ENCODE measurements at regions not wholly inside any gene's neighbourhood (a gene's known extent, or its start where the extent isn't known, plus 50 kb on each side); places are given as distances from the start of the nearest gene placed in this dataset.

DNA sequence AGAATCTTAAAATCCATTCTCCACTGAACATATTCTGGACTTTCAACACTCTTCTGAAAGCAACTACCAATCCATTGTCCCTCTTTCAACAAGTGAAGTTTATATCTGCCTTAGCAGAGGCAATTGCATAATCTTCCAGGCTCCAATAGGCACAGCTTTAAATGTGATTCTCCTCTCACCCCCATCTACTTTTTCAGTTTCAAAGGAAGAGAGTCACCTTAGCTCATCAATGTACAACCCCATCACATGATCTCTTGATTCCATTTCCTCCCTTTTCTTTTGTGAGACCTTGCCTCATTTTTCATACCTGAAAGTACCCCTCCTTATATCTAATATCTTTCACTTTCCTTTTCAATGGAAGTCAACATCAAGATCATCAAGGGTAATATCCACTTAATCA lies 921.7 kb upstream of the EPHA5 start:
- TF ChIP-seq, protein P1, sequence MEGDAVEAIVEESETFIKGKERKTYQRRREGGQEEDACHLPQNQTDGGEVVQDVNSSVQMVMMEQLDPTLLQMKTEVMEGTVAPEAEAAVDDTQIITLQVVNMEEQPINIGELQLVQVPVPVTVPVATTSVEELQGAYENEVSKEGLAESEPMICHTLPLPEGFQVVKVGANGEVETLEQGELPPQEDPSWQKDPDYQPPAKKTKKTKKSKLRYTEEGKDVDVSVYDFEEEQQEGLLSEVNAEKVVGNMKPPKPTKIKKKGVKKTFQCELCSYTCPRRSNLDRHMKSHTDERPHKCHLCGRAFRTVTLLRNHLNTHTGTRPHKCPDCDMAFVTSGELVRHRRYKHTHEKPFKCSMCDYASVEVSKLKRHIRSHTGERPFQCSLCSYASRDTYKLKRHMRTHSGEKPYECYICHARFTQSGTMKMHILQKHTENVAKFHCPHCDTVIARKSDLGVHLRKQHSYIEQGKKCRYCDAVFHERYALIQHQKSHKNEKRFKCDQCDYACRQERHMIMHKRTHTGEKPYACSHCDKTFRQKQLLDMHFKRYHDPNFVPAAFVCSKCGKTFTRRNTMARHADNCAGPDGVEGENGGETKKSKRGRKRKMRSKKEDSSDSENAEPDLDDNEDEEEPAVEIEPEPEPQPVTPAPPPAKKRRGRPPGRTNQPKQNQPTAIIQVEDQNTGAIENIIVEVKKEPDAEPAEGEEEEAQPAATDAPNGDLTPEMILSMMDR (conservative IDR thresholded peaks at IDR 0.05; ENCODE audit: low read depth, low read length) = no peak
- no peak for DNase-seq (ENCODE audit: low read depth)
- H3K4me3 ChIP-seq (ENCODE audit: low read depth, low read length) = no peak overlapping the region

DNA sequence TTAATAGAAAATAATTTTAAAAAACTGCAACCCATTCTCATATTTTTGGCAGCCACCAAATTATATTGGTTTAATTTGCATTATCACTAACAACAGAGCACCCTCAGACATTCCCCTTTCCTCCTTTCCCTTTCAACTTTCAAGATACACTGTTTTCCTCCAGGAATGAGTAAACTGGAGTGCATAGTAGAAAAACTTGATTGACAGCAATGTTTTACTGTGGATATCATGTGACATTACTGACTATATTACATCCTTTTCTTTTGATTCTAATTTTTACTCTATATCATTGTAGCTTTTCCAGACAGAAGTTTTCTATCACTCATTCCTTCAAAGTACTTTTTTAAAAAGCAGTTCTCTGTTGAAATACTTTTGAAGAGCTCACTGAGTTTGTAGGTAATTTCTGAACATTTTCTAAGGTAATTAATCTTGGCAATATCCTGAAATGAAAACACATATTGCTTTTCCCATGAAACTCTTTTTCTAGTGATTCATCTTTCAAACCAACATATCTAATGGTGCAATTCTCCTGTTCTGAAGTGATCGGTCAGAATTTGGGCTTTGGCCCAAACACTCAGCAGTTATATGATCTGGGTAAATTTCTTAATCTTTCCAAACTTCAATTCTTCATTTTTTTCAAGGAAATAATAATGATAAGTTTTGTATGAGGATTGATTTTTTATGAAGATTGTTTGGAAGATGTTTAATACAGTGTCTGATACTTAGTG lies 920.4 kb upstream of the EPHA5 start:
- no peak overlapping the region for H3K4me3 ChIP-seq (ENCODE audit: low read depth, low read length)
- TF ChIP-seq, protein P1 (conservative IDR thresholded peaks at IDR 0.05; ENCODE audit: low read depth, low read length) = no peak
- peak; percentile 68 for DNase-seq (ENCODE audit: low read depth)

DNA sequence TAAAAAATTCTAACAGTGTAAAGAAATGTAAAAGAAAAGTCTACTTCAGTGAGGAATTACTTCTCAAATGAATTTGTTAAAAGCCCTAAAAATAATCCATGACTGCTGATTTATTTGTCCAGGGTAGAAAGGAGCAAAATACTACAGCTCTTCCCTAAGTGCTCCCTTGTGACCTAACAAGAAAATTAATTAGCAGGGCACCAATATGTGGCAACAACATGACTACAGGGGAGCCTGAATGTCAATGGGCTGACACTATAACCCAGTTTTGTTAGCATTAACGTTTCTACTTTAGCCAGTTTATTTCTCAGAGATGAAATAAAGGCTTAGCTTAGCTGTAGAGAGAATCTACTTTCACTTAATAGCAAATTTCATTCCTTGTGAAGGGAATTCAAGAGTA lies 918.9 kb upstream of the EPHA5 start:
- DNase-seq (ENCODE audit: low read depth) = no peak
- TF ChIP-seq, protein P1 (conservative IDR thresholded peaks at IDR 0.05; ENCODE audit: low read depth, low read length) = no peak
- no peak overlapping the region for H3K4me3 ChIP-seq (ENCODE audit: low read depth, low read length)

DNA sequence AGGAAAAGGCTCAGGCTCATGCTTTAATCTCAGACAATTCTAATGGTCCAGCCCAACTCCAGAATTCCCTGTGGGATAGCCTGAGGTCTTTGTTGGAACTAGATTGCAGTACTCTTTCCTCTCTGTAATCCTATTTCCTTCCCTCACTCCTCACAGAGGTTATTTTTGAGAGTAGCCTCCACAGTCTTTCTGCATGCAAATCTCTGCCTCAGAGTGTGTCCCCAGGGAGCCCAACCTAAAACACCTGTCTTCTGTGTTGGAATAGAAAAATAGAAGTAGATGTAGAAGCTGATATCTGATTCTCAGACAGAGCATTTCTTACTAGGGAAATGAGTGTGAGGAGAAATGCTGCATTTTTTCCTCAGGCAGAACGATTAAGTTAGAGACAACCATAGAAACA lies 915.5 kb upstream of the EPHA5 start:
- DNase-seq (ENCODE audit: low read depth) = no peak
- no peak overlapping the region for H3K4me3 ChIP-seq (ENCODE audit: low read depth, low read length)
- TF ChIP-seq, protein P1 (conservative IDR thresholded peaks at IDR 0.05; ENCODE audit: low read depth, low read length) = no peak

DNA sequence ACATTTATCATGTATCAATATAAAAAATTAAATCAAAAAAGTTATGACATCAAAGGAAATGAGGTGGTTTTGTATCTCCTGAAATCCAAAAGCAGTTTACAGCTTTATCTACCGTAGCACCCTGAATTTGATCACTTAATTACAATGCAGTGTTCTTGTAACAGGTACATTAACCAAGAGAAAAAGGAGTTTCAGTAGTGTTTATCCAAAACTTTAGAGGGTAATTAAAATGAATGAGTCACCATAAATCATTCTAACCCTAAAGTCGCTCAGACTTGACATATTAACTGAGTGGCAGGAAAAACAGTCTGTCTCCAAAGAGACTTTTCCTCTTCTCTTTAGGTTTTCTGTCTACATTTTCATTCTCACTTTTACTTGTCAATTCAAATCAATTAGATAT lies 907.6 kb upstream of the EPHA5 start:
- TF ChIP-seq, protein P1 (conservative IDR thresholded peaks at IDR 0.05; ENCODE audit: low read depth, low read length) = no peak
- no peak overlapping the region for H3K4me3 ChIP-seq (ENCODE audit: low read depth, low read length)
- DNase-seq (ENCODE audit: low read depth) = no peak

DNA sequence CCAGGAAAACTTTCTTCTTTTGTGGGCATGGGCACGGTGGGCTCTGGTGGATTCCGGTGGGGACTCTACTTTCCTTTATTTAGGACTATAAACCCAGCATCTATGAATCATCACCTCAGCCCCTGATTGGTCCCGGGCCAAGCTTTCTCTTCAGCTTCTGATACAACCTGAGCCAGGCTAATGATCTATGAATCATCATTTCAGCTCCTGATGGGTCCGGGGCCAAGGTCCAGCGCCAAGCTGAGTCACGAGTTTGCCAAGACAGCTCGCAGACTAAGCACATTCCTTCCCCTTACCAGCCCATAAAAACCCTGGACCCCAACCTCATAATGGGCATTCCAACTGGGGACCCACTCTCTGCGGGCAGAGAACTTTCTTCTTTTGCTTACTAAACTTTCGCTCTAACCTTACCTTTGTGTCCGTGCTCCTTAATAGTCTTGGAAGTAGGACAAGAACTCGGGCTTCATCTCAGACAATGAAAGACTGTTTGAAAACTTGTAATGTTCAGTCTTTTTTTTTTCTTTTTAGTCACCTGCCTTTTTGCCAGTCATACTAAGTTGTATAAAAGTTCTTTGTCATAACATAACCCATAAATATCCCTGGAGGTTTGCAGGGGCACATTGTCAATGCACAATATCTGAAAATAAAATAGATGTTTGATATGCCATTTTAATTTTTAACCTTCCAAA lies 904.9 kb upstream of the EPHA5 start:
- no peak overlapping the region for H3K4me3 ChIP-seq (ENCODE audit: low read depth, low read length)
- TF ChIP-seq, protein P1 (conservative IDR thresholded peaks at IDR 0.05; ENCODE audit: low read depth, low read length) = no peak
- DNase-seq (ENCODE audit: low read depth) = peak; percentile 79

Measured in choroid plexus epithelial cell (primary cell).